HL-60/S4 (cell line): ENCODE measurements at regions not wholly inside any gene's neighbourhood (a gene's known extent, or its start where the extent isn't known, plus 50 kb on each side); places are given as distances from the start of the nearest gene placed in this dataset.

Source experiments
- in situ Hi-C: fragments of 300-500 bp; cut with MboI; formaldehyde crosslinking; loops from 2 replicates; pipeline ENCODE4 v1.14.3; 2022; ENCODE audit warnings: low sequenced_read_pairs

DNA sequence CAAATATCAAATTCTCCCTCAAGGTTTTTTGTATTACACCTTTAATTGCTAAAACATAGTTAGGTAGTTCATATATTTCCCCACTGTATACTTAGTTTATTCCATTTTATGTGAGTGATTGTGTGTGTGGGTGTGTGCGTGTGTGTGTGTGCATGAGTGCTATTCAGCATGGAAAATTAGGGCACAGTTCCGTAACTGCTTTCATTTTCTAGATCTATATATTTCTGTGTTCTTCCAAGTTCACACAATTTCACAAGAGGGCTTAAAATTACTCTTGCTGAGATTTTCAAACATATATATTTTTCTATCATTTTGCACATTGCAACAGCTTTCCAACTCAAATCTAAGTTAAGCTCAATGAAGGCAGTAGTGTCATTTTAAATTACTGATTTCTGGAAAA, 782.9 kb upstream of the SOX9 start:
- in situ Hi-C loops = no loop called here

DNA sequence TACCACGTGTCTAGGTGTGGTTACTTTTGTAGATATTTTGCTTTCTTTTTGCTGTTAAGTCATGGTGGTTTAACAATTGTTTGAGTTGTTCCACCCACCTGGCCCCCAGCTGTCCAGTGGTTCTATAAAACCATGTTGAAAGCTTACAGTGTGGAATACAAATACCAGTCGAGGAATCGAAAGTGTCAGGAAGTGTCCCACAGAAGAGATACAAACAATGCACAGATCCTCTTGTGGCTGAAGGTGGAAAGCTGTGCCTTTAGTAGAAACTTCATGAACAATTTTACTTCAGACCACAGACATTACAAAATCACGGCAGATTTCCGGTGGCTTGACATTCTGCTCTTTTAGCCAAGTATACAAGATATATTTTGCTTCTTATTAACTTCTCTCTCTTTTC, 782.4 kb upstream of the SOX9 start:
- in situ Hi-C loops = no loop called here

DNA sequence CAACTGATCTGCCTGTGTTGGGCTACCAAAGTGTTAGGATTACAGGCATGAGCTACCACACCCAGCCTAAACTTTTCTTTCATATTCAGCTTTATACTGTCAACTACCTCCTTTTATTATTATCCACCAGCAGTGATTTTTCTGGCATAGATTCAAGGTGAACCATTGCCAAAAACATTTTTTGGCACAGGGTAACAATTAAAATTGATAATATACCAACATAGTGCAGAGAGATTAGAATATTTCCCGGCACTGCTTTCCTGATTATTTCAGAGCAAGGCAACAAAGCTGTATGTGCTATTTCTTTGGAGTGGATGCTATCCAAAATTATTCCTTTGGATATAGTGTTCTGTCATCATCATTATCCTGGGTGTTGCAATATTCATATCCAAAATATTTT, 781.6 kb upstream of the SOX9 start:
- in situ Hi-C loops = no loop called here

DNA sequence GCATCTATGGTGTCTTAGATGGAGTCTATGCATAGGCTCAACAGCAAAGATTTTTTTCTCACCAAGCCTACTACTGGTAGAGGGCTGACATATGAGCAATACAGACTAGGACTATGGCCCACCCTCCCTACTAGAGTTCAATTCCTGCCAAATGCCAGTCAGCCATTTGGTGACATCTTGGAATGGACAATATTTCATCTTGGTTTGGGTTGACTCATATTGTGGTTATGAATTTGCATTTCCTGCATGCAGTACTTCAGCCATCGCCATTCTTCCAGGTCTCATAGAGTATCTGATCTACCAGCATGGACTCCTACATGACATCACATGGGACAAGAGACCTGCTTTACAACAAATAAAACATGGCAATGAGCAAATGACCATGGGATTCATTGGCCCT, 778.1 kb upstream of the SOX9 start:
- in situ Hi-C loops = no loop called here

DNA sequence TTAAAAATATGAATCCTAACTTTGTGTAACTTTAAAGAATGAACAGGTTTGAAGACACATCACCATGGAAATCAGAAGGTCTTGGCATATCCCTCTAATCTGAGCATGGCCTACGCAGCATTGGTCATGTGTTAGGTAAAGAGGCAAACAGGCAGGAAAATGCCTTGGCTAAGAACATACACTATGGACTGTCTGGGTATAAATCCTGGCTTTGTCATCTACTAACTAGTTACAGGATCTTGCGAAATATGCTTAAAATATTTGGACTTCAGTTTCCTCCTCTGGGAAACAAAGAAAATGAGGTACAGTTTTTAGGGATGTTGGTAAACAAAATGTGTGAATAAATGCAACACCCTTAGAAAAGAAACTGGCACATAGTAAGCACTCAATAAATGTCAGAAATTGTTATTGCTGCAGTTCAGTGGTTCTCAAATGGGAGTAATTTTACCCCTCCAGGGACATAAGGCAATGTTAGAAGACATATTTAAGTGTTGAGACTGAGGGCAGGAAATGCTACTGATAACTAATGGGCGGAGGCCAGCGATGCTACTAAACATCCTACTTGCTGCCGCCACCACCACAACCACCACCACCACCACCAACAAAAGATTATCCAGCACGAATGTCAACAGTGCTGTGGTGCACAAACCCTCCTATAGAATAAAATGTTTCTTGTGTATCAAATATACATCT, 770.8 kb upstream of the SOX9 start:
- in situ Hi-C loops = no loop called here

DNA sequence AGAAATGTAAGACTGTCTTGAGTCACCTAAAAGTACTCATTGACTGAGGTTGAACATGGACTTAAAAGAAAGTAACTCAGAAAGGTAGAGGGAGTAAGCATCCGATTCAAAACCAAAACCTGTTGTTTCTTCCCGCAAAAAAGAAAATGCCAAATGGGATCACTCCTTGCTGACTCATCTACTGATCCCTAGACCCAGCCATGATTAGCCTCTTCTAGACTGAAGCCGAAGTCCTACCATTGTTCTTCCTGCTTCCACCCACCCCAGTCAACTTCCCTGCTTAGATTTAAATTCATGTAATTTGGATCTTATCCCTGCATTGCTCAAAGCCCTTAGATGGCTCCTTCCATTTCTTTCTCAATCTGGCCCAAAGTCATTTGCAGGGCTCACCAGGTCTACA, 760.5 kb upstream of the SOX9 start:
- in situ Hi-C loops = no loop called here

DNA sequence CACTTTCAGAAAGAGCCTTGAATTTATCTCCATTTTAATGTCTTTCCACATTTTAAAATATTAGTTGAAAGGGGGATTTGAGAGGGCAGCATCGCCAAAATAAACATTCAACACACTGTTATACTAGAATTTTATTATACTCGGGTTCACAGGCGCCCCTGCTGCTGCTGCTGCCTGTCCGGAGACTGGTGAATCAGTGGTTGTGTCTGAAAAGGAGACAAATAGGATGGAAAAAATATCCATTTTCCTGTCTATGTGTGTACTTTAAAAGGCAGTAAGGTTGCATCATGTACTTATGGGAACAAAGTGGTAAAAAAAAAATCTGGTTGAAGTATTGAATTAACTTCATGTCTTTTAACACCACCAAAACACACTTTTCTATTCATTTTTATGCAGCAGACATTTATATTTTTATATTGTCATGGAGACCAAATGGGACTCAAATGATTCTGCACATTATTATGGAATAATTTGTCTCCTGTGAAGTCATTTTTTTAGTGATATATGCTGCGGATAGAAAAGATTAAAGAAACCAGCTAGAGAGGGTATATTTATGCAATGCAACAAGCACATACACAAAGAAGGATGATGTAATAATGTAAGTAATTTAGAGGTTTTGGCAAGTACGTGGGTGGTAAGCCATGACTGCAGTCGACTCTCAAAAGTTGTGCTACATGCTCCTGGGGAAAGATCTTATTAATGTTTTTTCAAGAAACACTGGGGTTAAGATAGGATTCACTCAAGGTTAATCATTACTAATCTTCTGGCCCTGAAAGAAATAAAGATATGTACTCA, 759.0 kb upstream of the SOX9 start:
- in situ Hi-C loops = no loop called here

DNA sequence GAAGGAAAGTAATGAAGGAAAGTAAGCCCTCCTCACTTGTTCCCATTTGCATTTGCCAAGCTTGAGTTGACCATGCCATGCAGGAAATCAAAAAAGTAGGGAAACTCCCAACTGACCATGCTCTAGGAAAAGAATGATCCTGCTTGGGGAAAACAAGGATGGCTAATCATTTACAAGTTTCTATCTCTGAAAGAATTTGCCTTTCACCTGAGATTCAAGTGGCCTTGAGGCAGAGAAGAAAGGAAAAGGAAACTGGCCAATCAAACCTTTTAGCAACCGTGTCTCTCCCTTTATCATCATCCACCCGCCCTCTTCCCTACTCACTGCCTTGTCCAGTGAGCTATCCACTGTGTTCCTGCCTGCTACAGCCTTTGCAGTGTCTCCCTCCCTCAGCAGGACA, 757.2 kb upstream of the SOX9 start:
- in situ Hi-C loops = no loop called here

DNA sequence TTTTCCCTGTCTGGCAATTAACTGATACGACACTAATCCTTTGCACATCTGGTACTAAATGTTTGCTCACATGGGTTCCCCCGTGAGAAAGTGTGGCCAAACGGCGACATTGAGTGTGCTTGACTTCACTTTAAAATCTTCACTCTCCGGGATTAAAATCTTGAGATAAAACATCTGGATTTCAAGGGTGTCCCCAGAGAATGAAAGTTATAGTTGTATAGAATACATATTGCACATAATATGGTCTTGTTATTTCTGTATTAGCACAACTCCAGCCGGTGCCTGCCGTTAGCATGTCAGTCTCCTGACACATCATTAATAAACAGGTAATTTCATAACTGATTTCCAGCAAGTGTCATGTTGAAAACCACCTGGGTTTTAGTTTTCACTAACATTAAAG, 749.0 kb upstream of the SOX9 start:
- in situ Hi-C loops = no loop called here

DNA sequence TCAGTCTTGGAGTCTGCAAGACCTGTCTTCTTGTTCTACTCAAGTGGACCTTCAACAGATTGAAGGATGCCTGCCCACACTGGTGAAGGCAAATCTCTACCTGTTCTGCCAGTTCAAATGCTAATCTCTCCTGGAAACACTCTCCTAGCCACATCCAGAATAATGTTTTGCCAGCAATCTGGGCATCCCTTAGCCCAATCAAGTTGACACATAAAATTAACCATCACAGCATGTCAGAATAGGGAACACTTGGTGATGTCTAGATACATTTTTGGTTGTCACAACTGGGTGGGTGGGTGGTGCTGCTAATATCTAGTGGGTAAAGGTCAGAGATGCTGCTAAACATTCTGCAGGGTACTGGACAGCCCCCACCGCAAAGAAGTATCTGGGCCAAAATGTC, 744.9 kb upstream of the SOX9 start:
- in situ Hi-C loops = no loop called here

DNA sequence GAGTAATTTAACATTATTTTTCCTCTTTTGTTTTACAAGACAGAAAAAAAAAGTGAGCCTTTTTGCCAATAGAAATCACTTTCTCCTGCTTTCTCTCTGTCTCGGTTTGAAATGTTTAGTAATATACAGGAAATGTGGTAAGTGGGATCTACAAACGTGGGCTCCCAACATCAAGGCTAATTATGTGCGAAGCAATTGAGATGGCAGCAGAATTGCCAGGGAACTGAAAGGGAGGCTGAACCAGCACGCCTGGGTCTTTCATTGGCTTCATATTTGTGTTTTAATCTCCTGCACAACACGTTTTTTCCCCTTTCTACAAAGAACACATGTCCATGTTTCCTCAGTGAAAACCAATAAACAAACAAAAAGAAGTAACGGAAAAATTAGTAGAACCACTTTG, 743.9 kb upstream of the SOX9 start:
- in situ Hi-C loops = no loop called here

DNA sequence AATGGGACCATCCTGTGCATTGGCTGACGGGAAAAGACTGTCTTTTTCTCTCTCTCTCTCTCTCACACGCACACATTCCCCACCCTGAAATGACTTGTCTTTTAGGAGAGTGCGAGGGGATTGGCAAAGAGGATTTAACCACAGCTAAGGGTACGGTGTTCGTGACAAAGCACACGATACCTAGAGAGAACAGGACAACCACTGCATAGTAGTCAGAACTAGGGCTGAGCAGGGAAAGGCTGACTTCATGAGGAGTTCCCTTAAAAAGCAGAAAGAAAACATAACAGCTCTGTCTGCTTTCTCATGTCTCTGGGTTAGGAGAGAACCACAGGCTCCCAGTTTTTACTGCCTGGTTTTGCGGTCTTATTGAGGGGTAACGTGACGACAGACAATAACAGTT, 742.8 kb upstream of the SOX9 start:
- in situ Hi-C loops = no loop called here

DNA sequence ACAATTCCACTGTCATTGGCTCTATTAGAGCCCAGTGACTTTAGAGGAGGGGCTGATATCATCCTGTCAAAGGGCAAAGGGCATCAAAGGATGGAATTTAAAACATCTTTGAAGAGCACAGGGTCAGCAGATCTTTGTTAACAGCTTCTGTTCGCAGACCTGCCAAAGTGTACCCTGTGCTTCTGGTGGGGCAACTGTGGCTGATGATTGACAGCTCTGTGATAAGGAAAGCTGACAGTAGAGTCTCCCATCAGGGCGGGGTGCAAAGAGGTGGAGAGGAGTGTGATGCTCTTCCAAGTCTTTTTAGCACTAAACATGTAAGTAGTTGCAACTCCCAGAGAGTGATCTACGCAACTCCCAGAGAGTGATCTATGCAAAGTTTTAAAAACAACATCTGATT, 742.1 kb upstream of the SOX9 start:
- in situ Hi-C loops = no loop called here

DNA sequence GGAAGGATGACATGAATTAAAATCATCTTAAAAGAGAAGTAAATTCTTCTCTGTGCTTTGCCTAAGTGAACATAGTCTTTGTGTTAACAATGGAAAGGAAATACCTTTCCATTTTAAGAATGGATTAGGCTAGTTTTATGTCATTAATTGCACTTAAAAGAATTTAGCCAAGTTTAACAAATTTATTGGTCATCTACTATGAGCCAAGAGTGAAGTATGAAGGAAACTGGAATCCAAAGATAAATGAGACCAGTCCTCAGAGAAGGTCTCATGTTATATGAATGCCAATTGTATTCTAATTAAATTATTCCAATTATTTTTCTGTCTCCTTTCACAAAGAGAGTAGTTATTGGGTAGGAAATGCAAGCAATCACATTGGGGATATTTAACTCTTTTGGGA, 741.3 kb upstream of the SOX9 start:
- in situ Hi-C loops = no loop called here

DNA sequence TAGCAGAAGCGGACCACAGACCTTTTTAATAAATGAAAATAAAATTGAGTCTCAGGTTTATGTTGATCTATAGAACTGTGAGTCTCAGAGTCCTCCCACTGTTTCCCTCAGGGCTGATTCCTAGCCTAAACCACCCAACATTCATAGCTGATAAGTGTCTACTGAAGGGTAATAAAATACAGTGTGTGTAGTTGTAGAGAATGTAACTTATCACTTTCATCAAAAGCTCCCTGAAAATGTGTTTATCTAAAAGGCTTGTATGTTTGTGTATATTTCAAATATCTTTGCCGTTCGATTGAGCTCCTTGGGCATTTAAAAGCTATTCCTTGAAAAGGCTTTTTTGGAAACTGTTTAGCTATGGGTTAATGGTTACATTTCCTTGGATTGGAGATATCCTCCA, 740.3 kb upstream of the SOX9 start:
- in situ Hi-C loops = no loop called here

DNA sequence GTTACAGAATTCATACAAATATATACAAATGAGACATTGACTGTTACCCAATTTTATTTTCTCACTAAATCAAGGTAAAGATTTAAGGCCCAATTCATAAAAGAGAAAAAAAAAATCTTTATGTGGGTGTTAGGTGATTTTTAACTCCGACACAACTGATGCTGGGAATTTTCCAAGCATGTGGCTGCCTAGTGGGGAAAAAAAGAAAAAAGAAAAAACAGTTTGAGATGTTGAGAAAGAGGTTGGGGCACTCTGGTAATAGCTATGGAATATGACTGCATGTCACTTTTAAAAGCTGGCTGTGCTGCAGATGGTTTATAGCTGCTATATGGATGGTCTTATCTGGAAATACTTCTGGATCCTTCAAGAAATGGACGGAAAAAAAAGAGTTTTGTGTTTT, 739.9 kb upstream of the SOX9 start:
- in situ Hi-C loops = no loop called here

DNA sequence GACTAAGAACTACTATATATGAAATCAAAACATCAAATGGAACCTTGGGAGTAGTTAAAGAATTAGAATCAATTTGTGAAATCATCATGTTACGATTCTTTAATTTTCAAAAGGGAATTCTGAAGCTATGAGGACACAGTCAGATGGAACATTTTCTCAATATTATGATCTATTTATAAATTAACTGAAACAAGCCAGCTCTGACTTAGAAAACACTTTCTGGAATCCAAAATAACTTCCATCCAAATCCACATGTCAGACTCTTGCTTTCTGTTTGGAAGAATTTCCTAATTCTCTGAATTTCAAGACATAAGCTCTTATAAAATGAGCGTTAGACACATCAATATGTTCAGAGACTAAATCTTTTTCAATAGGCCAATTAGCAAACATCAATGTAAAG, 737.7 kb upstream of the SOX9 start:
- in situ Hi-C loops = no loop called here

DNA sequence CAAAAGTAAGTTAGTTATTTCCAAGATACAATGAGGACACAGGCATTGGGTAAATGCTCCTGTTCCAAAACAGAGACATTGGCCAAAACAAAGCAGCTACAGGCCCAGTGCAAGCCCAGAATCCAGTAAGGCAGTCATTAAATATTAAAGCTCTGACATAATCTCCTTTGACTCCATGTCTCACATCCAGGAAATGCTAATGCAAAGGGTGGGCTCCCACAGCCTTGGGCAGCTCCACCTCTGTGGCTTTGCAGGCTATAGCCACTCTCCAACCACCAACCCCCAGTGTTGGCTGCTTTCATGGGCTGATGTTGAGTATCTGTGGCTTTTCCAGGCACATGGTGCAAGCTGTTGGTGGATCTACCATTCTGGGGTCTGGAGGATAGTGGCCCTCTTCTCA, 733.4 kb upstream of the SOX9 start:
- in situ Hi-C loops = no loop called here

DNA sequence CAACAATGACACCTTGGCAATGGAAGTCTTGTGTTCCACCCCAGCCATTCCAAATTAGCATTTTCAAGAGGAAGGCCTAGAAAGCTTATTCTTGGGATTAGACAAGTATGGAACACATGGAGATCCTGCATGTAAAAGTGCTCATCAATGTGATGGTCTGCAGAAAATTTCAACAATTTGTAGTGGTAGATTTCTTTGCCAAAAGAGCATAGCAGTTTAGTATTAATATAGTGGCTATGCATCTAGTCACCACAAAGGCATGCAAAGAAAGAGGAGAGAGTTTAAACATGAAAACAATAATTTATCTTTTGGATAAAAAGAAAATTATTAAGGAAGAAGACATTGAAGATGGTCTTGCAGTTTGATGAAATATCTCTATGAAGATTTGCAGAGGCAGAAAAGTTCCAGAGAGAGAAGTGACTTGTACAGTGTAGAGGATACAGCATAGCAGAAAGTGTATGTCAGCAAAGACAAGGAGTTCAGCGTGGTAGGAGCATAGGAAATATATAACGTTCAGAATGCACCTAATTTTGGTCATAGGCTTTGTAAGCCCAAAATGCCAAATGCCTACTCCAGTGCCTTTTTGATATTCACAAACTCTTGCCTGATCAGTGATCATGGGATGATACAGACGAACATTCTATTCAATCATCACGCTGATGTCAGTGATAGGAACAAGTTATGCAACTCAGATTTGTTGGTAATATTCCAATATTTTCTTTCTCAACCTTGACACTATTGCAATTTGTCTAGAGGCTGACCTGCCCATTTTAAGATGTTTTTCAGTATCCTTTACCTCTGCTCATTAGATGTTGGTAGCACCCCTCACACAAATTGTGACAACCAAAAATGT, 727.9 kb upstream of the SOX9 start:
- in situ Hi-C loops = no loop called here

DNA sequence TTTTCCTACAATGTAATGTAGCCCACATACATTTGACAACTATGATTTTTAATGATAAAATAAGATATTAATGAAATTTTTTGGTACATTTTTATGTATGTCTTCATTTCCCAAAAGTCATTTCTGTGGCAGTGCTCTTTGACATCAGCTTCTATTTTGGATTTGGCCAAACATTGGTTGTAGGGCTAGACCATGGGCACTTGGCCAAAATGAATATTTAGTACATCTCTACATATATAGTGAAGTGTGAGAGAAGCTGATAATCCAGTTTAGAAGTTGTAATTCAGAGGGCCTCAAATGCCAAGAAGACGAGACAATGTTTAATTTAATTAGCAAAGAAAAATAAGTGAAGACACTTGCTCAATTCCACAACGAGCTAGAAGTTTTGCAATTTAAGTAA, 724.9 kb upstream of the SOX9 start:
- in situ Hi-C loops = no loop called here

DNA sequence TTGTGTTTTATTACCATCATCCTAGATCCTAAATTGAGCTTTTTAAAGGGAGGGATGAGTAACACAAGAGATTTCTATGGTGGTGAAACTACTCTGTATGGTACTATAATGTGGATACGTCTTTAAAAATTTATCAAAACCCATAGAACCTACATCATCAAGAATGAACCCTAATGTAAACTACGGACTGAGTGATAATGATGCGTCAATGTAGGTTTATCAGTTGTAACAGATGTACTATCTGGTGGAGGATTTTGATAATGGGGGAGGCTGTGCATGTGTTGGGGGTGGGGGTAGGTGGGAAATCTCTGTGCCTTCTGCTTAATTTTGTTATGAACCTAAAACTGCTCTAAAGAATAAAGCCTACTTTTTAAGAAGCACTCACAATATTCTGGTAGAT, 724.1 kb upstream of the SOX9 start:
- in situ Hi-C loops = no loop called here

DNA sequence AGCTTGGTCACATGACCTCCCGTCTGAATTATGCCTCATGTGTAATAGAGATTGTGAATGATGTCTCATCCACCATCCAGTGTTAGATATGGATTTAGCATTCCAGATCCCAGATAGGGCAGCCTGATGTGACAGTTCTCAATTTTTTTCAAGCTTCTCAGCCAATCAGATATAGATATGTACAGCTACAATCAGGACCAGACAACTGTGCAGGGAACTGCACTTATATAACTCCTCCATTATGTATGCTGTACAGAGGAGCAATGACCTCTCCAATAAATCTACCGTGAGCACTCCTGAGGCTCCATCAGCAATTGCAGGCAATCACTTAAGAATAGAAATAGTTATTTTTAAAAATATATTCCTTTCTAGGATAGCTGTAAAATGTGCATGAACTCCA, 722.8 kb upstream of the SOX9 start:
- in situ Hi-C loops = no loop called here
